GM13976 (cell line): ENCODE measurements at regions not wholly inside any gene's neighbourhood (a gene's known extent, or its start where the extent isn't known, plus 50 kb on each side); places are given as distances from the start of the nearest gene placed in this dataset.

ENCODE experiments used
- DNase-seq: peaks from one replicate; pipeline ENCODE4 v3.0.0; 2012; ENCODE audit warnings: low spot score
- CTCF ChIP-seq: IDR thresholded peaks from 2 replicates; pipeline ENCODE4 v1.5.1; 2012; ENCODE audit warnings: borderline replicate concordance, mild to moderate bottlenecking; ENCODE audit not compliant: insufficient read depth; ENCODE audit errors: extremely low read depth, missing control alignments, control extremely low read depth
- in situ Hi-C: fragments of 300-500 bp; cut with MboI; formaldehyde crosslinking; loops from one replicate; pipeline ENCODE4 v1.12.0; 2022; ENCODE audit warnings: low sequenced_read_pairs, mixed read lengths, inconsistent platforms; ENCODE audit not compliant: unreplicated experiment

GRCh38 chrX:150240643-150240970, 122.5 kb upstream of the MAMLD1 start:
- no peak for TF ChIP-seq CTCF
- in situ Hi-C loops = no loop called here
- no peak for DNase-seq

- in situ Hi-C loops = no loop called here
- no peak for TF ChIP-seq CTCF
- DNase-seq = no peak
Observed at GRCh38 chrX:150253959-150254620, 109.0 kb upstream of the MAMLD1 start.

GRCh38 chrX:150254909-150255308, 108.2 kb upstream of the MAMLD1 start:
- in situ Hi-C loops = no loop called here

GRCh38 chrX:150255441-150256296, 107.4 kb upstream of the MAMLD1 start:
- TF ChIP-seq CTCF = no peak
- in situ Hi-C loops = no loop called here
- no peak for DNase-seq

More at GRCh38 chrX:150254909-150255308, 108.2 kb upstream of the MAMLD1 start:
- TF ChIP-seq CTCF = no peak
- no peak for DNase-seq

- DNase-seq = no peak
- in situ Hi-C loops = no loop called here
- no peak for TF ChIP-seq CTCF
Observed at GRCh38 chrX:150256297-150256650, 106.8 kb upstream of the MAMLD1 start.

GRCh38 chrX:150257353-150258175, 105.6 kb upstream of the MAMLD1 start:
- TF ChIP-seq CTCF = no peak
- in situ Hi-C loops = no loop called here
- no peak for DNase-seq
